Left lobe of liver (tissue), 2 donors: ENCODE measurements at regions not wholly inside any gene's neighbourhood (a gene's known extent, or its start where the extent isn't known, plus 50 kb on each side); places are given as distances from the start of the nearest gene placed in this dataset.
A peak's percentile ranks its signal among the peaks of the same experiment; 100 is the strongest.

ENCODE experiments used
- ATAC-seq: fragments of 200-7000 bp; cut with Tn5 transposase; one replicate; pipeline ENCODE4 v1.9.1; 2020; ENCODE audit warnings: mild to moderate bottlenecking, moderate library complexity
- DNase-seq: peaks from one replicate; pipeline ENCODE4 v3.0.0-alpha.2; 2020; ENCODE audit warnings: low spot score
- donor health status: DM: no; HTN: no; CAD: no; lungs with moderate emphysema.
- donor health status: DM: no; HTN: yes; CAD: no.

DNA sequence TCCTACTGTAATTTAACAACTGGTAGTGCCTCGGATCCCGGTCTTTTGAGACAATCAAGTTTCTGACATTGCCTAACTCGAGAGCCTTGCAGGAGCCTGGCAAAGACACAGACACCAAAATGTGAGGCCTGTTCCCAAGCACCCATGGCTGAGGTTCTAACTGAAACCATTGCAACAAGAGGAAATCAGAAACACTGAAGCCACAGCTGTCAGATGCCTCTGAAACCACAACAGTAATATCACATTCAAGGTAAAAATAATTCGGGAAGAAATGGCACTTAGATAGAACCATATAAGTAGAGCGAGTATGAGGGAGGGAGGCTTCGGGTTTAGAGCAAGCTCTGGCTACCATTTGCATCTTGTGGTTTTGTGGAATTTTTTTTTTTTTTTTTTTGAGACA lies 285.9 kb downstream of the FBXO15 start:
- ATAC-seq (no peak), DNase-seq (no peak)

DNA sequence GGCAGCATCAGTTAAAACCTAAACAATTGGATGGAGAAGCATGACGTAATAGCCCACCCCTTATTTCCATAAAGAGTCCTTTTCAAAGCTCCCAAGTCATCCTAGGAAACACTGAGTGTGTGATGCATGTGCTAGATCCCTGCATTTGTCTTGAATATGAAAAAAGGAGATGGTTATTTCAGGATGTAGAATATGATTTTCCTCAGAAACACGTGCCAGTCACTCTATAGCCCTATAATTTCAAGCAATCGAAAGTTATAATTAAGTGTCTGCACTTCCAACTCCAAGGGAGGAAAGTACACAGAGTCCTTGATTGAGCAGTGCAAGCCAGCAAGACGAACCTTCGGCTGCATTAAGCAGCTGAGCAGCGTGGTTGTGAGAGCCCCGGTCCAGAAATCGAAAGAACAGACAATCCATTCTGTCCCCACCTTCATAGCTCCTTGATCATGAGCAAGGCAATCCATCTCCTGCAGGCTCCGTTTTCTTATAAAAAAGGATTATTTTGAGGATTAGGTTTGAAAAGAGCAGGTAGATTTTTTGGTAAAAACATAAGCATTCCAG lies 287.7 kb downstream of the FBXO15 start:
- ATAC-seq: no peak
- no peak for DNase-seq

DNA sequence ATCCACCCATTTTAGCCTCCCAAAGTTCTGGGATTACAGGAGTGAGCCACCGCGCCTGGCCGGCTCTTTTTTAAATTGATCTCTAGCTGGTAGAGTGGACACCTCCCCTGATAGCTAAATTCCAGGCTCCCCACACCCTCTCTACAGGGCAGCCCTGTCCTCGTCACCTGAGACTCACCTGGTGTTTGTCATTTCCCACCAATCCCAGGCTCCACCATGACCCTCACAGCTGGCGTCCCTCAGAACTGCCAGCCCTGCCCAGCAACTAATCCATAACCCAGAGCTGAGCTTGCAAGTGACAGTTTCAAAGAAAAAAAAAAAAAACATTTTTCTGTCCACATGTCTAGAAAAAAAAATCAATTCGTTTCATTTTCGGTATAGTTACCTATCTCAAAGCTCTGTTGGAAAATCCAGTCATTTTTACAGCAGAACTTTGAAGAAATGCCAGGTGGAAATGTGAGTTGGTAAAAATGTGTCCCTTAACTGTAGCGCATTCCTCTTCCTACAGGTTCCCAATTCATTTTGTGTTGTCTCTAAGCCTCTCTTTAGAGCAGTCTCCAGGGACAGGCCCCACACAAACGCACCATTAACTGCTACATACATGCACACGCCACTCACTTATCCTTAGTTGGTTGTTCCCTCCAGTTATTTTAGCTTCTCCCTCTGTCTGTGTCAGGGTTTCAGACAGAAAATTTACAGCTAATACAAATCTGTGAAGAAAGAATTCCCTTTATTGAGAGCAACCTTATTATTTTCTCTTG lies 294.7 kb downstream of the FBXO15 start:
- DNase-seq (no peak), ATAC-seq (no peak)

DNA sequence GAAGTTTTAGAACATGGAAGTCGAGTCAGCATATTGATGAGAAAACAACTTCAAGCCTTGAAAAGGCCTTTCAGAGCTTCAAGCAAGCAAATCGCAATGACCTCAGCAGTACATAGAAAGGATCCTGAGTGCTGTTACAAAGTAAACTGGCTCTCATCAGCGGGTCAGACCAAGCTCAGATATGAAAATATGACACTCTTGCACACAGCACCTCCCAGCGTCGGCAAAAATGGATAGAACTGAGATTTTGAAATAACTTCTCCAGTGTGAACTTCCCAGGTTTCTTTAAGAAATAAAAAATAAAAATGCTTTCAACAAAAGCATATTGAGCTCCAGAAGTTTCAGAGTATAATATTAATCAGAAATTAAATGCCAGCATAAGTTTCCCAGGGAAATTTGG lies 296.9 kb downstream of the FBXO15 start:
- no peak for ATAC-seq
- no peak for DNase-seq

DNA sequence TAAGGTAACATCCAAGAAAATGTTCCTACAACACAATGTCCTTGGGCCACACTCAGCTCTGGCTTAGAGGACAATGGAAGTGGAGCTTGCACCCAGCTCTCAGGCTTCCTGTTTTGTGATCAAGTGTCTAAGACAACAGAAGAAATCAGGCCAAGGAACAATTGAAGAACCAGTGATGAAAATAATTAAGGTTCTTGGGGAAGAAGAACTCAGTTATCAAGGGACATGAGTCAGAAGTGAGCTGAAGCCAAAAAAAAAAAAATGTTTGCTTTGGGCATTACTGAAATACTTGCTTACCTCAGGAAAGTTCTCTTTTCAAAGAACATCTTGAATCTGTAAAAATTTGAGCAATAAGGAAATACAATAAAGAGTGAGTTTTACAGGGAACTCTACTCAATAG lies 299.0 kb downstream of the FBXO15 start:
- DNase-seq: no peak
- no peak for ATAC-seq

DNA sequence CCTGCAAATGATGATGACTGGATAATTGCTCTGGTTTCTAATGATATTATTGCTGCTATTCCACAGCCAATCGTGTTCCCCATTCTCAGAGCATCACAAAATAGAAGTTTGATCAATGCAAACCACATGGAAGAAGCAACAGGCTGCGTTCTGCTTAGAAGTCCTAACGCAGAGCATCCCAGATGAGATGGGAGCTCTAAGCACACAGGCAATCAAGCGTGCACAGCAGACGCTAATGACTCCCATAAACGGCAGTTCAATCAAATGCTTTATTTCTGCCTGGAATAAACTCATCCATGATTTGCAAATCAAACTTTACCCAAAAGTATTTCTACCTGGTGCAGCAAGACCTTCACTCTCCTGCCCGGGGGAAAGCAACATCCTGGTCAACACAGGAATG lies 304.2 kb downstream of the FBXO15 start:
- DNase-seq (no peak), ATAC-seq (no peak)

DNA sequence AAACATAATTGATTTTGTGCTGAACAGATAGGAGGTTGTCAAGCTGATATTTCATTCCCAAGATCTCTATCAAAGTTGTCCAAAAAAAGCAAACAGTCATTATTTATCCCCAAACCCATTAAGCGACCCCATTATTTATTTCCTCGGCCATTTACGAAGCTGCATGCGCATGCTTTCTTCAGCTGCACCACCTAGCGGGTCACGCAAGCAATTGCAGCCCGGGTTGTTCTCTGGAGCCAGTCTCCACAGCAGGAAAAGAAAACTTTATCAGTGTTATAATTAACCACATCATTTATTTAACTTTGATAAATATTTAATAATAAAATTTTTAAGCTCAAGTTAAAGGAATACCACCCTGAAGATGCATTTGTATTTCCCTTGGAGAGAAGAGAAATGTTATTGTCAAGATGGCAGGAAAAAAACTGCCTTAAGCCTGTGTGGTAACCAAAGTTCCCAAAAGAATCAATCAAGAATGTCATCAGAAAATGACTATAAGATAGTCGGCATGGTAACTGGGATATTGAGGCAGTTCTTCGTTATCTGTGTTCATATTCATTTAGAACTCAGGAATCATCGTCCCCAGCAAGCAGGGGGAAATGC lies 304.7 kb downstream of the FBXO15 start:
- peak; percentile 89 for ATAC-seq
- no peak for DNase-seq

DNA sequence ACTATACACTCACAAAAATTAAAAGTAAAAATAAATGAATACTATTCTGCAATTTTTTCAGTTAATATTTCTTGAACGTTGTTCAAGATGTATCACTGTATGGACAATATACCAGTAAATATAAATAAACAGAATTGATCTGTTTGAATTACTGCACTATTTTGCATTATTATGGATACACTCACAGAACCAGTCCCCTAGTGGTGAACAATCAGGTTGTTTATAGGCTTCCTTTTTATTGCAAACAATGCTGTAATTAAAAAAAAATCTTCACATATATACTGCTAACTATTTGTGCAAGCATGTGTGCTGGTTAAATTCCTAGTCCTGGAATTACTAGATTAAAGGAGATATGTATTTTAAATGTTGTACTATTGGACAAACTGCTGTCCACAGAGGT lies 306.0 kb downstream of the FBXO15 start:
- no peak for ATAC-seq
- DNase-seq: no peak

DNA sequence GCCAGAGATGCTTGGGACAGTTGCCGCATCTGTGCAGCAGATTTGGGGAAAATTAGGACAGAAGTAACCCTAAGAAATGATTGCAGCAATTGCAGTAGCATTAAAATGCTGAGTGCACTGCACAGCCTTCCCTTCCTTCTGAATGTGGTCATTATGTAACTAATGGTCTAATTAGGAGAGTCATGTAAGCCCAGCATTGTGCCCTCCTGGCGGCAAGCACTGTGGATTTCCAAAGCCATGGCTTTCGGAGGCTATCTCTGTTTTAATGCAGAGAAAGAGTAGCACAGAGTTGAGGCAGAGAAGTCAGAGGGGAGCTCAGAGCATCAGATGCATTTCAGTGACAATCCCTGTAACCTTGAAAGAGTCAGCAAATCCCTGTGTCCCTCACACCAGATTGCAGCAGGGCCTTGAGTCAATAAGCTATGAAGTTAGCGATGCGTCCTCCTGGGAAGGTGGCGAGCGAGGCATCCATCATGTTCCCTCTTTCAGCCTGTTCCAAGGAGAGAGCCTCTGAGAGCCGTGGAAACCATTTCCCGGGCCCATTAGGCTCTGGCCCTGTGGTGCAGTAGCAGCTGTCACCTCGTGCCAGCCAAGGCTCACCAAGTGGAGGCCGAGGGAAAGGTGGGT lies 307.2 kb downstream of the FBXO15 start:
- DNase-seq: no peak
- no peak for ATAC-seq

DNA sequence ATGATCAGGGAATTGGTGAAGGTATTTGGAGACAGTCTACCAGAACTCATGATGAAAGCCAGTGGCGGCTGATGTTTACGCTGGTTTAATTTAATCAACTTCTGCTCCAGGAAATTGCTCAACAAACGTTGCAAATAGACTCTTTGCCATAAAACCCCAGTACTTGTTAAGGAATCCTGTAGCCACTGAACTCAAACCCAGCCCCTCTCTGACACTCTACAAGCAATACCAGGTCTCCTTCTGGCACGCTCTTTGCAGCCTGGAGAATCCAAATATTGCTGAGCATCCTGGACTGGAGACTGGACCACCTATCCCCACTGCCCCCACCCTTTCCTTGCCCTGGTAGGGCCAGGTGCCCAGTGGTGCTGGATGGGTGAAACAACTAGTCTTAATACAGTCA lies 308.2 kb downstream of the FBXO15 start:
- ATAC-seq (no peak), DNase-seq (no peak)

DNA sequence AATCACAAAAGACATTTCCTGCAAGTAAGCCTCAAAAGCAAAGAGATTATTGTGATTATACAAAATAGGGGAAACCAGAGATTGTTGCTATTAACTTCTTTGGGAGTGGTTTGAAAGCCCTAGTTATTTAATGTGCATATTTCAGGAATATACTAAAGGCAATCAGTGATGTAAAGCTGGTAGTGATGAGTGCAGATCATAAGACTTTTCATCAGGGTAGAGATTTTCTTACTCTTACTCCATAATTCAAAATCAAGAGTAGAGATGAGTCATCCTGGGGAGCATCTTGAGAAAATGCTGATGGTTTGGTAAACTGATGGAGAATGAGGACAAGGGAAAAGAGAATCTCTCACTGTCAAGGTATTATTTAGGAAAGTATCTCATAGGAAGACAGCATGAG lies 309.5 kb downstream of the FBXO15 start:
- no peak for DNase-seq
- no peak for ATAC-seq

DNA sequence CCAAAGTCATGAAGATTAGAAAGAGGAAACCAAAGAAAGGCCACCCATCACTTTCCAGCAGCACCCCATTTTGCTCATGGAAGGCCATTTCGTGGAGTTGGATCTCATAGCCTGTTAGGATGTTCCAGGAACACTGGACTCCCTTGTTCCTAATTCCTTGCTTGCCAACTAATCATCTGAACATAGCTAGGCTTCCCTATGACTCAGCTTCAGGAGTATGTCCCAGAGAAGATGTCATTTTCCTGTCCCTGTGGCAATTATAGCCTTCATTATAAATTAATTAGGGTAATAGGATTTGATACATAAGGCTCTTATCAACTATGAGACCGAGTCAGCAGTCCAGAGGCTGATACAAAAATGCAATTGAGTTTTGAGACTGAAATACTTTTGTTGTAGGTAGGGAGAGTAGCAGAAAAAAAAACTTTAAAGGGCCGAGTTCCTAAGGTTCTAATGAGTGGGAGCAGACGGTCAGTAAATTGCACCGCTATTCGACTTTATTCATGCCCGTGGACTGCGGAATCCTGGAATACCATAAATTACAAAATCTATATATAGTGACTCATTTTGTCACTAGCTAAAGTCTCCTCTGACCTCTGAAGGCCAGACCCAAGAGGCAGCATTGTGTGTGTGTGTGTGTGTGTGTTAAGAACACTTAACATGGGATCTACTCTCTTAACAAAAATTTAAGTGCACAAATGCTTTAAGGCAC lies 311.8 kb downstream of the FBXO15 start:
- no peak for DNase-seq
- no peak for ATAC-seq

DNA sequence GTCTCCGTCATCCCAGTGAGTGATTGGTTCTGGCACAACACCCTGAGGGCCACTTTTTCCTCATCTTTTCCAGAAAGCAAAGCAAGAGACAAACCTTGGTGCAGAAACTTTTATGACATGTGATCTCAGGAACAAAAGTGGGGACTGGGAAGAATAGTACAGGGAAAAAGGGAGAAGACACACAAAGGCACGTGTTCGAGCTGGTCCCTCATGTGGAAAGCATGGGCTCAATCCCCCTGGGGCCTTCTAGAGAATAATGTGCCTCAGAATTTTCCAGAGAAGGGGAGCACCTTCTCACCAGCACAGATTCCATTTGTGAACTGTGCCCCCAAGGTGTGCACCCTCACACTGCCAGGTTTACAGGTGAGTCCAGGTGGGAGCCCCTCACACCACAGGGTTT lies 312.6 kb downstream of the FBXO15 start:
- DNase-seq: no peak
- ATAC-seq: no peak

DNA sequence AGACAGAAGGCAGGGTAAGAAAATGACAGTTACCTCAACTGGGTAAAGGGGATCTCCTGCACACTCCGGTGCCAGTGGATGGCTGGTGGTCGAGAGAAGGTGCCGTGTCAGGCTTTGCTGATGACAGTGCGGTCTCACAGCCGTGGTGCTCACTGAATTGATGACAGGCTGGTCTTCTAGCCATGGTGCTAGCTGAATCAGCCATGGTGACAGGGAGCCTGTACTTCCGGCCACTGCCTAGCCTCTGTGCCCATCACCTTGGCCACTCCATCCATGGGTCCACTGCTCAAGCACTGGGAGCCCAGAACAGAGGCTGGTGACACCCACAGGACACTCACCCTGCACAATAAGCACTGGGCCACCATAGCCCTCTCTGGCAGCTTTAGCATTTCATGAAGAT lies 315.9 kb downstream of the FBXO15 start:
- ATAC-seq: no peak
- DNase-seq: no peak

DNA sequence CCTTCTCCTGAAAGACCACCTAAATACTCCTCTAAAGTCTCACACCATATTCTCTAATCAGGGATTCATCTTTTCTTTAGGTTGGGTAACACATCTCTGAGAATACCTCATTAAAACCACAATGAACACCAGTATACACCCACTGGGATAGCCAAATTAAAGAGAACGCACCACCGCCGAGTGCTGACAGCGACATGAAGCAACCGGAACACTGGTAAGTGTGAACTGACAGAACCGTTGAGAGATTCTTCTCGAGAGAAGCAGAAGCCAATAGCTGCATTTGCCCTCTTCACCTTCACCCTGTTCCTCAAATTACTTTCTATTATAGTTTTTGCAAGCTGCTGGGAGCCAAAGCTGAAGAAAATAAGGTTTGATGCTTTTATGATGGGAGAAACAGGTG lies 318.5 kb downstream of the FBXO15 start:
- ATAC-seq: no peak
- DNase-seq: no peak

DNA sequence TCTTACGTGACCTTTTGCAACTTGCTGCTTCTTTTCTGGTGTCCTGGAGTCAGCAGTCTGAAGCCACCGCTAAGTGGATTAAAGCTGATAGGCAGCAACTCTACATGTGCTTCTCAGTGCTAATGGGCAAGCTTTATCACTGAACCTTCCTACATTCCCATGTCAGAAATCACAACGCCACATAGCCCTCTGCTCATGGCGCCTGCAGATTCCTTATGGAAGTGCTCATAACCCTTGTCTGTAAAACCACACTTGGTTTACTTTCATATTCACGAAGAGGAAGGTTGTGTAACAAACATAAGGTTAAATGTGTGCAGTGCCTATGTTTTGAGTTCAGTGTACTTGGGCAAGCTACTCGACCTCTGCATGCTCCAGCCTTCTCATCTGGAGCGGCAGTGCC lies 319.8 kb downstream of the FBXO15 start:
- DNase-seq (no peak), ATAC-seq (no peak)

DNA sequence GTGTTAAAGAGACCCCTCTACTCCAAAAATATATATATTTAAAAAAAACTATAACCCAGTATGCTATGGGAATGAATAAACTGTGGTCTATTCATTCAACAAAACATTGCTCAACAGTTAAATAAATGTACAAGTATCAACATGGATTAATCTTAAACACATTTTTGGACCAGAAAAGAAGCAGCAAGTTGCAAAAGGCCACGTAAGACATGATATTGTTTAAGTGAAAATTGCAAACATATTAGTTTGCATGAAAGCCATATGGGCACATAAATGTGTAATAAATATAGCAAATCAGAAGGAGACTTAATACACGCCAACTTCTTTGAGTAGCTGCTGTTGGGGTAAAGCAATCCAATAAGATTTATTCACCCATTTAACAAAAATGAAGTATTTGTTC lies 321.5 kb downstream of the FBXO15 start:
- ATAC-seq (no peak), DNase-seq (no peak)

DNA sequence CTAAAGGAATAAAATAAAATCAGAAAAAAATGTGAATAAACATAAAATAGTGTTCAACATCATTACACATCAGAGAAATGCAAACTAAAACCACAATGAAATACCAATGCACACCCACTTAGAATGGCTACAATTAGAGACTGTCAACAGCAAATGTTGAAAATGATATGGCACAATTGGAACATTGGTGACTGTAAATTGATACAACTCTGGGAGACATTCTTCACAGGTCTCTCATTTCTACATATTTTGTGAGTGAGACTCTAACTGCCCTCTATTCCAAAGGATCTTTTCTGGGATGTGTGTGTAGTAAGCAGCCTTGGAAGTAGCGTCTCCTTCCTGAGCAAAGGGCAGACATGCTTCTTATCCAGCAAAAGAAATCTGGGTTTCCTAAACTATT lies 323.0 kb downstream of the FBXO15 start:
- ATAC-seq: no peak
- no peak for DNase-seq

DNA sequence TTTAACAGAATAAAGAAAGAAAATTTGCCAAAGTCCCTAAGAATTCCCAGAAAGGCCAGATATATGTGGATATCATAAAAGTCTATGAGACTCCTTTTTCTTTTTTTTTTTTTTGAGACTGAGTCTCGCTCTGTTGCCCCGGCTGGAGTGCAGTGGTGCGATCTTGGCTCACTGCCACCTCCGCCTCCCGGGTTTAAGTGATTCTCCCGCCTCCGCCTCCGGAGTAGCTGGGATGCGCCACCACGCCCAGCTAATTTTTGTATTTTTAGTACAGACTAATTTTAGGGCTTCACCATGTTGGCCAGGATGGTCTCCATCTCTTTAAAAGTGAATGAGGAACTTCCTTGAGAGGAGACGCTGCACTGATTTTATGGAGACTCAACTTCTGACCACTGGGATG lies 335.2 kb downstream of the FBXO15 start:
- ATAC-seq (no peak), DNase-seq (no peak)

DNA sequence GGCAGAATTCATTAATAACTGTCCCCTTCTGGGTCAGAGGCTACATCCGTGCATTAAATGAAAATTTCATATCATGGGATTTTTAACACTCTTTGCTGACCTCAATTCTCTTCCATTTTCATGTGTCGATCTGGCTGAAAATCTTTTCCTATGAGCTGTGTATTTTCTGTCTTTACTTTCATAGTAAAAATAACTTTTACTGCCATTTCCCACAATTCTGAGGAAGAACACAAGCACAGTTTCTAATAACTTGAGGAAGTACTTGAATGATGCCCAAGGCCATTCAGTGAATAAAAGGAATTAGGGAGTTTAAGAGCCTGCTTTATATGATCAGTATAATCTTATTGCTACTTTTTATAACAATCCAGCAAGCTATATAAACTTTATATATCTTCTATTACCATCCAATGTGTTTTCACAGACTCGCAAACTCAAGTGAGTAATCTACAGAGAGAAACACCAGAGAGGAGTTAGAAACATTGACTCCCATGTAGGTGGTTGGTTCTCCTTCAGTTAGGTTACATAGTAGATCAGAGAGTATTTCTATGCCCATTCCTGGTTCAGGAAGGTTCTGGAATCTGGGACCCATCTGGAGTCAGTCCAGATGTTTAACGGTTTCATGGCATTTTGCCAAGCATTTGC lies 340.0 kb downstream of the FBXO15 start:
- no peak for DNase-seq
- ATAC-seq: no peak

DNA sequence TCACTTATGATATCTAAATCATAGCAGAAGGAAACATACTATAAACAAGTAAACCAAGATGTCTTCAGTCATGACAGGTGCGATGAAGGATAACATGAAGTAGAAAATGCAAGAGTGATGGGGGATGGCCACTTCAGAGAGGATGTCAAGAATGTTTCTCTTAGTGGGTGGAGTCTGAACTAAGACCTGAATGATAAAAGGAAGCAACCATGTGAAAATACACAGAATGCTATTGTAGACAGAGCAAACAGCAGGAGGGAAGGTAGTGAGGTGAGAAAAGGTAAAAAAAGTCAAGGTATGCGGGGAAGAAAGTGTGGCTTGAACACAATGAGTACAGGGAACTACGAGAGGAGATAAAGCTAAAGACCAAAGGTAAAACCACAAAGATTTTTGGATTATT lies 341.6 kb downstream of the FBXO15 start:
- DNase-seq (no peak), ATAC-seq (no peak)
